ENCODE measurements at regions not wholly inside any gene's neighbourhood (a gene's known extent, or its start where the extent isn't known, plus 50 kb on each side); places are given as distances from the start of the nearest gene placed in this dataset.

- no peak for TF ChIP-seq POLR2A (IDR thresholded peaks at IDR 0.05)
- TF ChIP-seq, protein P1, sequence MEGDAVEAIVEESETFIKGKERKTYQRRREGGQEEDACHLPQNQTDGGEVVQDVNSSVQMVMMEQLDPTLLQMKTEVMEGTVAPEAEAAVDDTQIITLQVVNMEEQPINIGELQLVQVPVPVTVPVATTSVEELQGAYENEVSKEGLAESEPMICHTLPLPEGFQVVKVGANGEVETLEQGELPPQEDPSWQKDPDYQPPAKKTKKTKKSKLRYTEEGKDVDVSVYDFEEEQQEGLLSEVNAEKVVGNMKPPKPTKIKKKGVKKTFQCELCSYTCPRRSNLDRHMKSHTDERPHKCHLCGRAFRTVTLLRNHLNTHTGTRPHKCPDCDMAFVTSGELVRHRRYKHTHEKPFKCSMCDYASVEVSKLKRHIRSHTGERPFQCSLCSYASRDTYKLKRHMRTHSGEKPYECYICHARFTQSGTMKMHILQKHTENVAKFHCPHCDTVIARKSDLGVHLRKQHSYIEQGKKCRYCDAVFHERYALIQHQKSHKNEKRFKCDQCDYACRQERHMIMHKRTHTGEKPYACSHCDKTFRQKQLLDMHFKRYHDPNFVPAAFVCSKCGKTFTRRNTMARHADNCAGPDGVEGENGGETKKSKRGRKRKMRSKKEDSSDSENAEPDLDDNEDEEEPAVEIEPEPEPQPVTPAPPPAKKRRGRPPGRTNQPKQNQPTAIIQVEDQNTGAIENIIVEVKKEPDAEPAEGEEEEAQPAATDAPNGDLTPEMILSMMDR (IDR thresholded peaks at IDR 0.05), result no peak
These were observed 707.2 kb upstream of the REG3G start for GRCh38 chr2:78318275-78318674.
